LHCN-M2 (cell line): ENCODE measurements at regions not wholly inside any gene's neighbourhood (a gene's known extent, or its start where the extent isn't known, plus 50 kb on each side); places are given as distances from the start of the nearest gene placed in this dataset.
"Not testable (repeated sequence)": the region's sequence is repeated elsewhere in the genome, so short reads cannot be mapped to it uniquely, and the experiment has no call there.

Experiments used
- DNase-seq: peaks from one replicate; pipeline ENCODE4 v3.0.0-alpha.2; 2012; ENCODE audit warnings: low read depth

DNA sequence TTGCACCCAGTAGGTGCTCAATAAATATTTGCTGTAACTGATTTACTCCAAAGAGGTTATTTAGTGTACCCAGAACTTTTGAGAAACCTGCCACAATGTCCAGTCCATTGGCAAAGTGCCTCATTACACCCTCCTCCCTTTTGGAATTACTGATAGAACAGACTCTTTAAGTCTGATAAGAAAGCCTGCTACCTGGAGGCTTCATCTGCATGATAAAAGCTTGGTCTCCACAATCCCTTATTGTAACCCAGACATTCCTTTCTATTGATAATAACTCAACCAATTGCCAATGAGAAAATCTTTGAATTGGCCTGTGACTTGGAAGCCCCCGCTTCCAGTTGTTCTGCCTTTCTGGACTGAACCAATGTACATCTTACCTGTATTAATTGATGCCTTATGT lies 127.0 kb upstream of the FOXN2 start:
- no peak for DNase-seq

DNA sequence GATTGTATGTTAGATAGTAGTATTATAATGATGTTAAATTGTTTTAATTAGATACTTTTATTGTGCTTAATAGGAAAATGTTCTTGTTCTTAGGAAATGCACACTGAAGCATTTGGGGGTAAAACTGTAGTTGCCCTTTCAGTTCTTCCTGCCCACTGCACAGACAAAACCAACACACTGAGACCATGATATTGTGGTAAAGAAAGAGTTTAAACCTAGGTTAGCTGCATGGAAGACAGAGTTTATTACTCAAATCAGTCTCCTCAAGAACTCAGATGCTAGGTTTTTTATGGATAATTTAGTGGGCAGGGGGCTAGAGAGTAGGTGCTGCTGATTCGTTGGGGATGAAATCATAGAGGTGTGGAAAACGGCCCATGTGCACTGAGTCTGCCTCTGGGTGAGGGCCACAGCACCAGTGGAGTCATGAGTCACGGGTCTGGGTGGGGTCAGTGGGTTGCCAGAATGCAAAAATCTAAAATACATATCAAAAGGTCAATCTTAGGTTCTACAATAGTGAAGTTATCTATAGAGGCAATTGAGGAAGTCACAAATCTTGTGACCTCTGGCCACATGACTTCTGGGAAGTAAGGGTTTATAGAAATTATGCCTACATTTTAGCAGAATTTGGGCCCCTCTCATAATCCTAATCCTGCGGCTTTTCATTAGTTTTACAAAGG lies 124.8 kb upstream of the FOXN2 start:
- no peak for DNase-seq

- no peak for DNase-seq
Observed at GRCh38 chr2:48190230-48190629, 124.3 kb upstream of the FOXN2 start.

DNA sequence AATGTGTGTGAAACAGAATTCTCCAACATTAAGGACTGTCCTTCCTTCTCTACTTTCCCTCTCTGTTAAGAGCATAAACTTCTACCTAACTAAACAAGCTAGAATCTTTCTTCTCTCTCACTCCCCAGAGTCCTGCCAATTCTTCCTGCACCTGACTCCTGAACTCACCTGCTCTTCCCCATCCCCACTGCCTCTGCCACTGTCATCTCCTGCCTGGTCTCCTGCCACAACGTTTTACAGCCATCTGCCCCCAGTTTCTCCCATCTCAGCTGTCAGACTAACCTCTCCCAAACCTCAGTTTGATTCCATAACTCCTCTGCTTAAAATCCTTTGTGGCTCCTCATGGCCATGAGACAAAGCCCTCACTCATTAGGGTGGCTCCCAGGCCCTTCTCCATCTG lies 119.8 kb upstream of the FOXN2 start:
- DNase-seq = no peak

DNA sequence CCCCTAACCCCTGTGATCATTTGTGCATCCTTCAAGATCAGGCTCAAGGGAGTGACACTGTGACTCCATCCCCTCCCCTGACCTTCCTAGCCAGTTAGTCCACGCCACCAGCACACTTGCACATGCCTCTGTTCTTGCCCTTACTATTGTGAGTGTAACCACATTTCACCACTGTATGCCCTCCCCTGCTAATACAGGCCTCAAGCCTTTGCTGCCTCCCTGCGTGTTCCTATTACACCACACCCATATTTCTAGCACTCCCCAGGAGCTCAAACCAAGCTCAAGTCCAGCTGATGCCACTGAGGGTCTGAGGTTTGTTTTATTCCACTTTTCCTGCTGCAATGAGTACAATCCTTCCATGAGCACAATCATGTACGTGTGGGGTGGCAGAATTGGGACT lies 119.3 kb upstream of the FOXN2 start:
- no peak for DNase-seq

DNA sequence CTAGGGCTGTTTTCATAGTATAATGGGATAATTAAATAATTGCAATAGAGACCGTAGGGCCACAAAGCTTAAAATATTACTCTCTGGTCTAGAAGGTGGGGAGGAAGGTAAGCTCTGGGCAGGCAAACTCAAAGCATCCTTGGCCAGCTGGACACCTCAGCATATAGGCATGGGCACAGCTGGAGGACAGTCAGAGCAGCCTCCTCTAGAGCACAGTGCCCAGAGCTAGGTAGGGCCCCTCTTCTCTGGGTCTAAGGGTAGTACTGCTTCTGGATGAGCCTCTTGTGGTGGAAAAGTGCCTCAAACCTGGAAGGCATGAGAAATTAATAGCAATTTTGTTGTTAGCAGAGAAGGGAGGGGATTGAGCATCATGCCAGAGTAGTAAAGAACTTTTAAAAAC lies 116.9 kb upstream of the FOXN2 start:
- no peak for DNase-seq

DNA sequence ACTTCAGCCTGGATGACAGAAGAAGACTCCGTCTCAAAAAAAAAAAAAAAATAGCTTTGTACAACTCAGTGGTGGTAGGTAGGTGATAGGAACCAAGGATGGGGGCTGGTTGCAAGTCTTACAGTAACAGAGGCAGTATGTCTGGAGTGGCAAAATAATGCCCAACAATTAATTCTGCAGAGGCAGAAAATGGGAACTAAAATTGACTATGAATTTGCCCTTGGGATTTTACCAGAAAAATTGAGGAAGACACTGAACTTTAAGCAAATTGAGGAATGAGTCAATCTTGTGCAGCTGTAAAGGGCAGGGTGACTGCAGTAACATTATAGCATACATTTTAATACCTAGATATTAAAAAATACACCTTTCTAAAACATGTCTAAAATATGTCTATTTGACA lies 116.1 kb upstream of the FOXN2 start:
- no peak for DNase-seq

GRCh38 chr2:48199070-48199469 lies 115.4 kb upstream of the FOXN2 start:
- DNase-seq = no peak

DNA sequence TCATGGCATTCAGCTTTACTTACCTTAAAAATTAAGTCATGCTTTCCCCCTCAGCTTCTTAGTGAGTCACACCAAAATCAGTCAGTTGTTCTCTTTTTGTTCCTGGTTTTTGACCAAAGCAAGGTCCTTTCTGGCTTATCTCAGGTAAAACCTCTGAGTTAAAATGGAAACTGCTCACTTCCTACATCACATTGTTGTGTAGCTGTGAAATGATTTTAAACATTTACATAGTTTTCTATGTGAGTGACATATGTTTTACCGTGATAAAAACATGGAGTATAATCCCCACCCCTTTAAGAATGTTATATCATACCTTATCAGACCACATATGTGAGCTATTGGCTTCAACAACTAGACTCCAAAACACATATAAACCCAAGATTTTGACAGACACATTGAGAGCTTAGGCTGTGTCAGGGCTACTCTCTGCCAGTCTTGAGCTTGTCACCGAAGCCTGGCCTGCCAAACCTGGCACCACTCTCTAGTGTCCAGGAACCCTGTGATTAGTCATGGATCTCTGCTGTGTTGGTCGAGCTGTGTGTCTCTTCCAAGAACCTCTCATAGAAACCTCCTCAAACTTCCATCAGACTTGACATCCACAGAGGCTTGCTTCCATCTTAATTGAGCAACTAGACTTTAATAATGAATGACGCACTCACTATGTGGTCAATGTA lies 113.7 kb upstream of the FOXN2 start:
- DNase-seq = no peak

- not testable (repeated sequence) for DNase-seq
Observed at GRCh38 chr2:48201435-48201834, 113.0 kb upstream of the FOXN2 start.

GRCh38 chr2:48202863-48203642 lies 111.4 kb upstream of the FOXN2 start:
- DNase-seq = no peak

GRCh38 chr2:48203668-48204067 lies 110.8 kb upstream of the FOXN2 start:
- DNase-seq = no peak

GRCh38 chr2:48204750-48205136 lies 109.7 kb upstream of the FOXN2 start:
- DNase-seq = no peak

GRCh38 chr2:48205137-48205798 lies 109.2 kb upstream of the FOXN2 start:
- DNase-seq = peak; percentile 51

GRCh38 chr2:48206056-48206656 lies 108.3 kb upstream of the FOXN2 start:
- peak; percentile 53 for DNase-seq

- DNase-seq = no peak
Observed at GRCh38 chr2:48207201-48207641, 107.3 kb upstream of the FOXN2 start.

DNA sequence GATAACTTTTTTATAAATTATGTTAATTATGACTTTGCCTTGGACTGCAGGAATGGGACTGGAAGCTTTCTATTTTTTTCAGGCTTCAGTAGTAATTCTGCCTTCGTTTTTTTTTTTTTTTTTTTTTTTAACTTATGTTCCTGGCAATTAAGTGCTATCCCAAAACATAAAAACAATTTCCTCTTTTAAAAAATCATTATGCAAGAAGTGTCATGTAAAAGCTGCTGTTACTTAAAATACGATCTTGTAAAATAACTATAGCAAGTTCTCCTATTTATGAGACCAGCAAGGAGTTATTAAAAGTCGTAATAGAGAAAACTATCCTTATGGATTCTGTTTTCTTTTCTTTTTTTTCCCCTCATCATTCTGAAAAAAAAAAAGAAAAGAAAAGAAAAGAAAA lies 106.6 kb upstream of the FOXN2 start:
- DNase-seq = no peak

GRCh38 chr2:48209214-48209885 lies 105.1 kb upstream of the FOXN2 start:
- peak; percentile 41 for DNase-seq

GRCh38 chr2:48210189-48210588 lies 104.3 kb upstream of the FOXN2 start:
- DNase-seq = no peak

- DNase-seq = no peak
Observed at GRCh38 chr2:48213646-48214045, 100.8 kb upstream of the FOXN2 start.

DNA sequence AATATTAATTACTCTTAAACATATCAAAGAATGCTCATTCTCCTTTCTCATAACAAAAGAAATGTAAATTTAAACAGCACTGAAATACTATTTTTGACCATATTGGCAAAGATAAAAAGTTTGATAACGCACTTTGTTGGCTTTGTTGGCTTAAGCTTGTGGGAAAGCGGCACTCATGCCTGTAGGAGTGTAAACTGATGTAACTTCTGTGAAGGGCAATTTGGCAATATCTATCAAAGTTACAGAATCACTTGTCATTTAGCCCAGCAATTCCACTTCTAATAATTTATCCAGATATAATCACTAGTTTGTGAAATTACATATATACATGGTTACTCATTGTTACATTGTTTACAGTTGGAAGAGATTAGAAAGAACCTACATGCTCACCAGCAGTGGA lies 96.3 kb upstream of the FOXN2 start:
- no peak for DNase-seq
